Suprapubic skin (tissue), 4 donors: ENCODE measurements at regions not wholly inside any gene's neighbourhood (a gene's known extent, or its start where the extent isn't known, plus 50 kb on each side); places are given as distances from the start of the nearest gene placed in this dataset.

Experiments
- CTCF ChIP-seq, 2 donors: fragments of 200-600 bp in 1 of 2; fragments of 450-650 bp in 1 of 2; sonication (generic) in 1 of 2; IDR thresholded peaks; one replicate each; pipeline ENCODE4 v1.5.1; 2016 to 2019; ENCODE audit warnings: antibody characterized with exemption in 2 of 2, mild to moderate bottlenecking in 1 of 2, moderate library complexity in 1 of 2
- EP300 ChIP-seq: sonication (generic); formaldehyde crosslinking; IDR thresholded peaks from one replicate; pipeline ENCODE4 v1.6.1; 2017; ENCODE audit warnings: antibody characterized with exemption
- POLR2A ChIP-seq, 2 donors: fragments of 450-650 bp; IDR thresholded peaks; one replicate each; pipeline ENCODE4 v1.6.1; 2017; ENCODE audit warnings: antibody characterized with exemption in 2 of 2, mild to moderate bottlenecking in 2 of 2, moderate library complexity in 2 of 2
- POLR2AphosphoS5 ChIP-seq, 3 donors: sonication (generic); formaldehyde crosslinking; IDR thresholded peaks; one replicate each; pipeline ENCODE4 v1.6.1; 2017; ENCODE audit warnings: antibody characterized with exemption in 3 of 3

- TF ChIP-seq POLR2A (IDR thresholded peaks at IDR 0.05) (no peak), CTCF (IDR thresholded peaks at IDR 0.05) (no peak), POLR2AphosphoS5 (IDR thresholded peaks at IDR 0.05) (no peak), EP300 (no peak)
These were observed 327.1 kb downstream of the FAM181B start for GRCh38 chr11:82406611-82407010.
